ENCODE measurements at regions not wholly inside any gene's neighbourhood (a gene's known extent, or its start where the extent isn't known, plus 50 kb on each side); places are given as distances from the start of the nearest gene placed in this dataset.

DNA sequence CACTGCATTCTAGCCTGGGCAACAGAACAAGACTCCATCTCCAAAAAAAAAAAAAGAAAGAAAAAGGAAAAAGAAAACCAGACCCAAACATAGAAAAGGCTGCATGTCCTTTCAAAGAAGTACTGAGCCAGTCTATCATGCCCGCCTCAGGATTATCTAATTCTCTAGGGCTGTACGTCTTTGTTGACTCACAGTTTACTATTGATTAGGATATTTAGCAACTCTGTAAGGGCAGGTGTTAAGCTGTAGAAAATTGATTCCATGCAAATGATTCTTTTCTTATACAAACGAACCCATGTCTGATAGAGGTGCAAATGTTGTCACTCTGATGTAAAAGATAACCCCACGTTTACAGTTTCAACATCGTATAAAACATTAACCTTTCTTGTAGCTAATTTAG lies 209.0 kb downstream of the TTLL2 start:
- Histone ChIP-seq H3K9me3 (ENCODE audit: insufficient read depth, low read depth) (0 out of 2 replicates have a peak, but pooled peaks cover 5% of the 10 kb centered on the region), H3K36me3 (ENCODE audit: low read depth) (no peaks in the 10 kb centered on the region), H3K4me3 (no peak overlapping the region), H3K9me2 (ENCODE audit: insufficient read depth) (no peaks in the 10 kb centered on the region), H3F3A (ENCODE audit: insufficient read depth, low read depth) (no peaks in the 10 kb centered on the region), H3K27ac (no peak overlapping the region), H3K27me3 (ENCODE audit: insufficient read depth, low read depth) (peaks cover 77% of the 10 kb centered on the region), H3K4me2 (no peak overlapping the region), H2AFZ (no peak overlapping the region), H3K79me2 (ENCODE audit: low read depth) (no peaks in the 10 kb centered on the region), H3K4me1 (replicated peaks; ENCODE audit: insufficient read depth) (no peaks in the 10 kb centered on the region), H4K20me1 (ENCODE audit: insufficient read depth) (no peaks in the 10 kb centered on the region)
- no peak for DNase-seq
- ChIA-PET POLR2A (ENCODE audit: unreplicated experiment) (no interaction called here), CTCF (no interaction called here)
- TF ChIP-seq, protein P1, sequence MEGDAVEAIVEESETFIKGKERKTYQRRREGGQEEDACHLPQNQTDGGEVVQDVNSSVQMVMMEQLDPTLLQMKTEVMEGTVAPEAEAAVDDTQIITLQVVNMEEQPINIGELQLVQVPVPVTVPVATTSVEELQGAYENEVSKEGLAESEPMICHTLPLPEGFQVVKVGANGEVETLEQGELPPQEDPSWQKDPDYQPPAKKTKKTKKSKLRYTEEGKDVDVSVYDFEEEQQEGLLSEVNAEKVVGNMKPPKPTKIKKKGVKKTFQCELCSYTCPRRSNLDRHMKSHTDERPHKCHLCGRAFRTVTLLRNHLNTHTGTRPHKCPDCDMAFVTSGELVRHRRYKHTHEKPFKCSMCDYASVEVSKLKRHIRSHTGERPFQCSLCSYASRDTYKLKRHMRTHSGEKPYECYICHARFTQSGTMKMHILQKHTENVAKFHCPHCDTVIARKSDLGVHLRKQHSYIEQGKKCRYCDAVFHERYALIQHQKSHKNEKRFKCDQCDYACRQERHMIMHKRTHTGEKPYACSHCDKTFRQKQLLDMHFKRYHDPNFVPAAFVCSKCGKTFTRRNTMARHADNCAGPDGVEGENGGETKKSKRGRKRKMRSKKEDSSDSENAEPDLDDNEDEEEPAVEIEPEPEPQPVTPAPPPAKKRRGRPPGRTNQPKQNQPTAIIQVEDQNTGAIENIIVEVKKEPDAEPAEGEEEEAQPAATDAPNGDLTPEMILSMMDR (conservative IDR thresholded peaks at IDR 0.05) = no peak
- no peak for TF ChIP-seq EZH2 (IDR thresholded peaks at IDR 0.05; ENCODE audit: low read depth)
- intact Hi-C loops (cut with micrococcal nuclease; ENCODE audit: unreplicated experiment) = no loop called here
- no TSS peak for BruUV-seq (replicated peaks)

DNA sequence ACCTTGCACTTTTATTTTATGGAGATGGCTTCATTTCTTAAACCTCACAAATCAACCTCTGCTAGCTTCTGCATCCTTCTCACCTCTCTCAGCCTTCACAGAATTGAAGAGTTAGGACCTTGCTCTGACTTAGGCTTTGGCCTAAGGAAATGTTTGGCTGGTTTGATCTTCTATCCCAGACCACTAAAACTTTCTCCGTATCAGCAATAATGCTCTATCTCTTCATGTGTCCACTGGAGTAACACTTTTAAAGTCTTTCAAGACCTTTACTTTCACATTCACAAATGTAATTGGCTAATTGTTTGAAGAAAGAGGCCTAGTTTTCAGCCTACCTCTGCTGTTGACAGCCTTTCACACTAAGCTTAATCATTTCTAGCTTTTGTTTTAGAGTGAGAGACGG lies 212.9 kb downstream of the TTLL2 start:
- intact Hi-C loops (cut with micrococcal nuclease; ENCODE audit: unreplicated experiment) = no loop called here
- Histone ChIP-seq H3K4me2 (no peak overlapping the region), H3K4me3 (no peak overlapping the region), H3K79me2 (ENCODE audit: low read depth) (no peaks in the 10 kb centered on the region), H3K9me2 (ENCODE audit: insufficient read depth) (no peaks in the 10 kb centered on the region), H4K20me1 (ENCODE audit: insufficient read depth) (no peaks in the 10 kb centered on the region), H3K36me3 (ENCODE audit: low read depth) (no peaks in the 10 kb centered on the region), H3K9me3 (ENCODE audit: insufficient read depth, low read depth) (0 out of 2 replicates have a peak, but pooled peaks cover 5% of the 10 kb centered on the region), H3K4me1 (replicated peaks; ENCODE audit: insufficient read depth) (no peaks in the 10 kb centered on the region), H3K27me3 (ENCODE audit: insufficient read depth, low read depth) (peaks cover 63% of the 10 kb centered on the region), H3K27ac (no peak overlapping the region), H2AFZ (no peak overlapping the region; the same call in 1 of the 2 replicates), H3F3A (ENCODE audit: insufficient read depth, low read depth) (no peaks in the 10 kb centered on the region)
- TF ChIP-seq, protein P1 (conservative IDR thresholded peaks at IDR 0.05) = no peak
- no peak for TF ChIP-seq EZH2 (IDR thresholded peaks at IDR 0.05; ENCODE audit: low read depth)
- no TSS peak for BruUV-seq (replicated peaks)
- DNase-seq = no peak
- ChIA-PET POLR2A (ENCODE audit: unreplicated experiment) (no interaction called here), CTCF (no interaction called here)

DNA sequence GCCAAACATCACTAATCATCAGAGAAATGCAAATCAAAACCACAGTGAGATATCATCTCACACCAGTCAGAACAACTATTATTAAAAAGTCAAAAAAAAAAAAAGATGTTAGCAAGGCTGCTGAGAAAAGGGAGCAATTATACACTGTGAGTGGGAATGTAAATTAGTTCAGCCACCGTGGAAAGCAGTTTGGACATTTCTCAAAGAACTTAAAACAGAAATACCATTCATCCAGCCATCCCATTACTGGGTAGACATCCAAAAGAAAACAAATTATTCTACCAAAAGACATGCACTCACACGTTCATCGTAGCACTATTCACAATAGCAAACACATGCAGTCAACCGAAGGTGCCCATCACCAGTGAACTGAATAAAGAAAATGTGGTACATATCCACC lies 213.9 kb downstream of the TTLL2 start:
- Histone ChIP-seq H3K27me3 (ENCODE audit: insufficient read depth, low read depth) (peaks cover 60% of the 10 kb centered on the region), H2AFZ (no peak overlapping the region), H4K20me1 (ENCODE audit: insufficient read depth) (no peaks in the 10 kb centered on the region), H3K4me2 (no peak overlapping the region), H3K9me2 (ENCODE audit: insufficient read depth) (no peaks in the 10 kb centered on the region), H3K36me3 (ENCODE audit: low read depth) (no peaks in the 10 kb centered on the region), H3K79me2 (ENCODE audit: low read depth) (no peaks in the 10 kb centered on the region), H3K4me1 (replicated peaks; ENCODE audit: insufficient read depth) (no peaks in the 10 kb centered on the region), H3K4me3 (no peak overlapping the region), H3K27ac (no peak overlapping the region), H3K9me3 (ENCODE audit: insufficient read depth, low read depth) (0 out of 2 replicates have a peak, but pooled peaks cover 5% of the 10 kb centered on the region), H3F3A (ENCODE audit: insufficient read depth, low read depth) (no peaks in the 10 kb centered on the region)
- TF ChIP-seq EZH2 (IDR thresholded peaks at IDR 0.05; ENCODE audit: low read depth) = no peak
- TF ChIP-seq, protein P1 (conservative IDR thresholded peaks at IDR 0.05) = no peak
- BruUV-seq (replicated peaks) = no TSS peak
- ChIA-PET CTCF (no interaction called here), POLR2A (ENCODE audit: unreplicated experiment) (no interaction called here)
- intact Hi-C loops (cut with micrococcal nuclease; ENCODE audit: unreplicated experiment) = no loop called here
- DNase-seq = no peak

Measured in PC-9 (cell line).